ENCODE measurements at regions not wholly inside any gene's neighbourhood (a gene's known extent, or its start where the extent isn't known, plus 50 kb on each side); places are given as distances from the start of the nearest gene placed in this dataset.

- DNase-seq (ENCODE audit: low spot score) = no peak
Measured at GRCh38 chr1:108082738-108083562, 117.2 kb downstream of the SLC25A24 start.

GRCh38 chr1:108082001-108082400 lies 117.0 kb upstream of the VAV3 start:
- no peak for DNase-seq (ENCODE audit: low spot score)

DNA sequence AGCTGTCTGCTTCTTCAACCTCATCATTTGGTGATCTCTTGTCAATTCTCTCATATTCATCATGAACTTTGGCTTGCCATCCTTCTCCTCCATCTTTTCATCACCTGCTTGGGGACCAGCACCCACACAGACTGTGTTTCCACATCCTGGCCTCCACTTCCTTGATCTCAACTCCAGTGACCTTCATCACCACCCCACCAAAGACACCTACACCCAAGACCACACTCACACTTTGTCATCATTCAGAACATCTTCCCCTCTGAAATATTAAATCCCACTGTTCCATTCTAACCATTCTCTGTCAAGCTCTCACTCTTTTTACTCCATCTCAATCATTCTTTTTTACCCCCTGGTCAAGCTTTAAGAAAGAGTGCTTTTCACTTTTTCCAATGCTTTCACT lies 115.5 kb upstream of the VAV3 start:
- no peak for DNase-seq (ENCODE audit: low spot score)

DNA sequence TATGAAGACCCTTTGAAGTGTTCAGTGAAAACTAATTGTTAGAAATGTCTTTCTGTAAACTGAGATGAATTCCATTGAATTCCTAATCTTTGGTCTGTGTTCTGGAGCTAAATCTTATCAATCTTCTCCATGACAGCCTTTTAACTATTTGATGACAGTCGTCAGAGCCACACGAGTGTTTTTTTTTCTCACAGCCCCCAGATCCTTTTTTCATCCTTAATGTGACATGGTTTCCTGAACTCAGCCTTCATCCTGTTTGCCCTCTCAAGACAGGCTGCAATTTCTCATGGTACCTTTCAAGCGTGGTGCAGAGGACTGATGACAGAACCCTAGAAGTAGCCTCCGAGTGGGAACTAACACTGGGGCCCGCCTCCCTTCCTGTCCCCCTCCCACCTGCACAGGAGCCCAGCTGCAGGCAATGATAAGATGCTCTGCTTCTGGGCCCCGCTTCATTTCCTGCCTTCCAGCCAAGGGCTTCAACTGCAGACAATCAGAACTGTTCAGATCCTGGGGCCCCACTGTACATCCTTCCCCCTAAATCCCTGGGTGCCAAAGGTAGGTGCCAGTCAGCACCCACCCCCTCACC lies 114.6 kb upstream of the VAV3 start:
- DNase-seq (ENCODE audit: low spot score) = no peak

DNA sequence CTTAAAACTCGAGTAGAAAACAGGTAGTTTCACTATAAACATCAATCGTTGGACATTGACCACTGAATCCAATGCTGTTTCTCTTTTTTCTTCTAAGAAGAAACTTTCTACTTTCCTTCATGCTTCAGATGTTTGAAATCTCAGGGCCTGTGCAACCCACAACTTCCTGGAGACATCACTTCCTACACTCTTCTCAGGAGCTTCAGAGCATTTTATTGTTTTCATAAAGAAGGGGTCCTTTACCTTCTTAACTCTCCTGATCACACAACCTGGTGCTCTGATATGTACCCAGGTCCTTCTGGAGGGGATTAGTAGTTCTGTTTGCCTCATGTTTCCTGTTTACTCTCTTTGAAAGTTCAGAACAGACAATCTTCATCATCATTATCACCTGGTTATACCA lies 113.0 kb upstream of the VAV3 start:
- DNase-seq (ENCODE audit: low spot score) = no peak

DNA sequence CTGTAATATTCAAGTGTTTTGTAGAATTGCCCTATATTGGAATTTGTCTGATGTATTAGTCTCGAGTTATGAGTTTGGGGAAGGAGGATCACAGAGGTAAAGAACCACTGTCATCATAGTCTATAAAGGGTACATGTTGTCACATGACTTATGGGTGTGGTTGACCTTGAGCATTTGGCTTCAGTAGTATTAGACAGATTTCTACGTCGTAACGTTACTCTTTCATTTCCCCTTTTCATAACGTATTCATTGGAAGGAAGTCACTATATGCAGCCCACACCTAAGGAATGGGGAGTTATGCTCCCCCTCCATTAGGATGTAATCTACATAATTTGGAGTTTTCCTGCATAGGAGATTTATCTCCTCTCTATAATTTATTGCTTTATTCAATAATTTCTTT lies 110.1 kb upstream of the VAV3 start:
- no peak for DNase-seq (ENCODE audit: low spot score)

DNA sequence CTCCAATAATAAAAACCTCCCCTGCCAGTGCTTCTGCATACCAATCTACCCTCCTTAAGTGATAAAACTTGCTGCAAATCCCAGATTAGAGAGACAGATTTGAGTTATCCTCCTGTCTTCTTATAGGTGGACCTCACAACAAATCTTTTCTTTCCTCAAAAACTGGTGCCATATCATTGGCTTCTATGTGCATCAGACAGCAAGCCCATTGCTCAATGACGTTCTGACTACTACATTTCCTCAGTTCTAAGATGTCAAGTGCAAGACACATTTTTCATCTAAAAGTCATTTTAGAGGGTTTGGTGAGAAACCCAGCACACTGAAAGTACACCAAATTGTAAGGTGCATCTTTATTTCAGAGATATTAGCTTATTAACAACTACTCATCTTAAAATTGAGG lies 107.8 kb upstream of the VAV3 start:
- no peak for DNase-seq (ENCODE audit: low spot score)

- no peak for DNase-seq (ENCODE audit: low spot score)
Measured at GRCh38 chr1:108072212-108072611, 107.2 kb upstream of the VAV3 start.

- no peak for DNase-seq (ENCODE audit: low spot score)
Measured at GRCh38 chr1:108071601-108072000, 106.6 kb upstream of the VAV3 start.

DNA sequence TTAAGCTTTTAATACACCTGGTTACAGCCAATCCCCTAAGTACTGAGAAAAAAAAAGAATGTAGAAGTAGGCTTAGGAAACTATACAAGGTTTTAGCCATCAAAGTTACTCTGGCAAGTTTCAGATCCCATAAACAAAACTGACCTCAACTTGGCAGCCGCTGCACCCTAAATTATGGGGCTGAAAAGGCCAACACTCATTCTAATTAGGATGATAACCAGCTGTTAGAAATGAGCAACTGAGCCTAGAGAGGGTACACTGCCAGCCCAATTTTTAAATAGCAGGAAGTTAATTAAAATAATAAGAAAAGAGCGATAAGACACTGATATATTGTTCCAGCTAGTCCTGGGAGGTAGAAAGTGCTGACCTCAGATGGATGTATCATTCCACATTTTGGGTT lies 105.7 kb upstream of the VAV3 start:
- no peak for DNase-seq (ENCODE audit: low spot score)

GRCh38 chr1:108067884-108068540 lies 103.0 kb upstream of the VAV3 start:
- DNase-seq (ENCODE audit: low spot score) = no peak

GRCh38 chr1:108066808-108067207 lies 101.8 kb upstream of the VAV3 start:
- DNase-seq (ENCODE audit: low spot score) = no peak

- DNase-seq (ENCODE audit: low spot score) = no peak
Measured at GRCh38 chr1:108064255-108064654, 99.3 kb upstream of the VAV3 start.

- DNase-seq (ENCODE audit: low spot score) = no peak
Measured at GRCh38 chr1:108063703-108064102, 98.7 kb upstream of the VAV3 start.

GRCh38 chr1:108059945-108060344 lies 95.0 kb upstream of the VAV3 start:
- no peak for DNase-seq (ENCODE audit: low spot score)

- DNase-seq (ENCODE audit: low spot score) = no peak
Measured at GRCh38 chr1:108057541-108057940, 92.6 kb upstream of the VAV3 start.

GRCh38 chr1:108056436-108056990 lies 91.5 kb upstream of the VAV3 start:
- DNase-seq (ENCODE audit: low spot score) = no peak

GRCh38 chr1:108055387-108055786 lies 90.4 kb upstream of the VAV3 start:
- DNase-seq (ENCODE audit: low spot score) = no peak

DNA sequence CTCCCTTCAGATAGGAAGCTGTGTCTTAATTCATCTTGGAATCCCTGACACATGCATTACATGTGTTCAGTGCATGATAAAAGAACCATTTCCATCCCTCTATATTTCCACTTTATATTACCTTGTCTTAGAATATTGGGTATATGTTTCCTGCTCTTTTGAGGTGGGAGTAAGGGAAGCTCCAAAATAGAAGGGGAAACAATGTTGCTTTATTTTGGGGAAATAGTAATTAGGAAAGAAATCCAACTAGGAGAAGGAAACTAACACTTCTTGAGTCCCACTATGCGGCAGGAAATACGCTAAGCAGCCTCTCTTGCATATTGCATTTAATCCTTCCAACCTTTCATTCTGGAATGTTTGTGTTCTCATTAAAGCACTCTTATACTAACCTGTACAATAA lies 89.4 kb upstream of the VAV3 start:
- DNase-seq (ENCODE audit: low spot score) = no peak

GRCh38 chr1:108053270-108054013 lies 88.5 kb upstream of the VAV3 start:
- DNase-seq (ENCODE audit: low spot score) = no peak

GRCh38 chr1:108051631-108052377 lies 86.8 kb upstream of the VAV3 start:
- DNase-seq (ENCODE audit: low spot score) = no peak

All from umbilical cord (tissue), 1 donor.